GM18517 (cell line): ENCODE measurements at regions not wholly inside any gene's neighbourhood (a gene's known extent, or its start where the extent isn't known, plus 50 kb on each side); places are given as distances from the start of the nearest gene placed in this dataset.

Experiments
- ATAC-seq: cut with Tn5 transposase; IDR thresholded peaks from one replicate; pipeline ENCODE4 v1.9.1; 2021; ENCODE audit warnings: mild to moderate bottlenecking, moderate library complexity; ENCODE audit not compliant: unreplicated experiment

- ATAC-seq: no peak
These were observed 429.5 kb upstream of the MARCKS start for GRCh38 chr6:113427617-113428016.

- ATAC-seq: no peak
These were observed 428.4 kb upstream of the MARCKS start for GRCh38 chr6:113428702-113429101.

- ATAC-seq: no peak
These were observed 424.4 kb upstream of the MARCKS start for GRCh38 chr6:113432521-113433334.

GRCh38 chr6:113433335-113433991 is 423.7 kb upstream of the MARCKS start:
- ATAC-seq: no peak

- ATAC-seq: no peak
These were observed 422.5 kb upstream of the MARCKS start for GRCh38 chr6:113434641-113435040.

GRCh38 chr6:113437566-113437965 is 419.6 kb upstream of the MARCKS start:
- no peak for ATAC-seq

GRCh38 chr6:113439866-113440265 is 417.3 kb upstream of the MARCKS start:
- ATAC-seq: no peak

- ATAC-seq: no peak
These were observed 415.1 kb upstream of the MARCKS start for GRCh38 chr6:113442040-113442439.

GRCh38 chr6:113445201-113445600 is 411.9 kb upstream of the MARCKS start:
- ATAC-seq: no peak

- no peak for ATAC-seq
These were observed 409.9 kb upstream of the MARCKS start for GRCh38 chr6:113447088-113447831.

- no peak for ATAC-seq
These were observed 408.1 kb upstream of the MARCKS start for GRCh38 chr6:113449051-113449450.

- ATAC-seq: no peak
These were observed 407.1 kb upstream of the MARCKS start for GRCh38 chr6:113450061-113450465.

- no peak for ATAC-seq
These were observed 406.1 kb upstream of the MARCKS start for GRCh38 chr6:113451049-113451448.

GRCh38 chr6:113457198-113457597 is 399.9 kb upstream of the MARCKS start:
- ATAC-seq: no peak

- ATAC-seq: no peak
These were observed 399.4 kb upstream of the MARCKS start for GRCh38 chr6:113457751-113458150.

- no peak for ATAC-seq
These were observed 398.7 kb upstream of the MARCKS start for GRCh38 chr6:113458368-113459010.

GRCh38 chr6:113461153-113461932 is 395.8 kb upstream of the MARCKS start:
- no peak for ATAC-seq

GRCh38 chr6:113464536-113464935 is 392.6 kb upstream of the MARCKS start:
- no peak for ATAC-seq

GRCh38 chr6:113464960-113465359 is 392.2 kb upstream of the MARCKS start:
- ATAC-seq: no peak

GRCh38 chr6:113466526-113466925 is 390.6 kb upstream of the MARCKS start:
- ATAC-seq: no peak
